Peyer's patch (tissue), 4 donors: ENCODE measurements at regions not wholly inside any gene's neighbourhood (a gene's known extent, or its start where the extent isn't known, plus 50 kb on each side); places are given as distances from the start of the nearest gene placed in this dataset.

ENCODE experiments used
- DNase-seq, 3 donors: peaks; one replicate each; pipeline ENCODE4 v3.0.0-alpha.2; 2017 to 2019
- H3K27ac ChIP-seq, 4 donors: fragments of 200-600 bp; sonication (generic); one replicate each; pipeline ENCODE4 v1.5.1; 2016 to 2019
- H3K27me3 ChIP-seq, 2 donors: fragments of 200-600 bp; sonication (generic); one replicate each; pipeline ENCODE4 v1.5.1; 2019
- H3K36me3 ChIP-seq, 3 donors: fragments of 200-600 bp; sonication (generic); one replicate each; pipeline ENCODE4 v1.5.1; 2016 to 2019
- H3K4me1 ChIP-seq, 4 donors: fragments of 200-600 bp; sonication (generic); one replicate each; pipeline ENCODE4 v1.5.1; 2016 to 2019
- H3K4me3 ChIP-seq, 4 donors: fragments of 200-600 bp; sonication (generic); 1 replicate in 3 of 4; 2 replicates in 1 of 4; pipeline ENCODE4 v1.5.1; 2016 to 2019; ENCODE audit warnings: mild to moderate bottlenecking in 1 of 4
- H3K9me3 ChIP-seq, 4 donors: fragments of 200-600 bp; sonication (generic); one replicate each; pipeline ENCODE4 v1.5.1; 2016 to 2019; ENCODE audit warnings: mild to moderate bottlenecking in 1 of 4
- POLR2A ChIP-seq, 2 donors: fragments of 450-650 bp; IDR thresholded peaks; one replicate each; pipeline ENCODE4 v1.5.1; 2017; ENCODE audit warnings: antibody characterized with exemption in 2 of 2, mild to moderate bottlenecking in 2 of 2, moderate library complexity in 2 of 2
- TF ChIP-seq, protein P1 (sequence below), 6 experiments: fragments of 450-650 bp in 4 of 6; fragments of 200-600 bp in 2 of 6; sonication (generic) in 1 of 6; IDR thresholded peaks; one replicate each; pipeline ENCODE4 v1.5.1; 2017 to 2019; ENCODE audit warnings: antibody characterized with exemption in 6 of 6, mild to moderate bottlenecking in 3 of 6, moderate library complexity in 1 of 6

DNA sequence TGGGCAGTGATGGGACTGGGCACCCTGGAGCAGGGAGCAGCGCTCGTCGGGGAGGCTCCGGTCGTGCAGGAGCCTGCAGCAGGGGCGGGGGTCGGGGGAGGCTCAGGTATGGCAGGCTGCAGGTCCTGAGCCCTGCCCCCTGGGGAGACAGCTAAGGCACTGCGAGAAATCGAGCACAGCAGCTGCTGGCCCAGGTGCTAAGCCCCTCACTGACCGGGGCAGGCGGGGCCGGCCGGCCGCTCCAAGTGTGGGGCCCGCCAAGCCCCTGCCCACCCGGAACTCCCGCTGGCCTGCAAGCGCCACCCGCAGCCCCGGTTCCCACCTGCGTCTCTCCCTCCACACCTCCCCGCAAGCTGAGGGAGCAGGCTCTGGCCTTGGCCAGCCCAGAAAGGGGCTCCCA lies 326.8 kb upstream of the TMTC1 start:
- Histone ChIP-seq H3K27me3 (no peaks in the 10 kb centered on the region), H3K4me3 (no peak overlapping the region), H3K4me1 (no peaks in the 10 kb centered on the region), H3K9me3 (no peaks in the 10 kb centered on the region), H3K36me3 (no peaks in the 10 kb centered on the region), H3K27ac (no peak overlapping the region)
- no peak for DNase-seq
- TF ChIP-seq, protein P1, sequence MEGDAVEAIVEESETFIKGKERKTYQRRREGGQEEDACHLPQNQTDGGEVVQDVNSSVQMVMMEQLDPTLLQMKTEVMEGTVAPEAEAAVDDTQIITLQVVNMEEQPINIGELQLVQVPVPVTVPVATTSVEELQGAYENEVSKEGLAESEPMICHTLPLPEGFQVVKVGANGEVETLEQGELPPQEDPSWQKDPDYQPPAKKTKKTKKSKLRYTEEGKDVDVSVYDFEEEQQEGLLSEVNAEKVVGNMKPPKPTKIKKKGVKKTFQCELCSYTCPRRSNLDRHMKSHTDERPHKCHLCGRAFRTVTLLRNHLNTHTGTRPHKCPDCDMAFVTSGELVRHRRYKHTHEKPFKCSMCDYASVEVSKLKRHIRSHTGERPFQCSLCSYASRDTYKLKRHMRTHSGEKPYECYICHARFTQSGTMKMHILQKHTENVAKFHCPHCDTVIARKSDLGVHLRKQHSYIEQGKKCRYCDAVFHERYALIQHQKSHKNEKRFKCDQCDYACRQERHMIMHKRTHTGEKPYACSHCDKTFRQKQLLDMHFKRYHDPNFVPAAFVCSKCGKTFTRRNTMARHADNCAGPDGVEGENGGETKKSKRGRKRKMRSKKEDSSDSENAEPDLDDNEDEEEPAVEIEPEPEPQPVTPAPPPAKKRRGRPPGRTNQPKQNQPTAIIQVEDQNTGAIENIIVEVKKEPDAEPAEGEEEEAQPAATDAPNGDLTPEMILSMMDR (IDR thresholded peaks at IDR 0.05) = no peak
- TF ChIP-seq POLR2A (IDR thresholded peaks at IDR 0.05) = no peak

DNA sequence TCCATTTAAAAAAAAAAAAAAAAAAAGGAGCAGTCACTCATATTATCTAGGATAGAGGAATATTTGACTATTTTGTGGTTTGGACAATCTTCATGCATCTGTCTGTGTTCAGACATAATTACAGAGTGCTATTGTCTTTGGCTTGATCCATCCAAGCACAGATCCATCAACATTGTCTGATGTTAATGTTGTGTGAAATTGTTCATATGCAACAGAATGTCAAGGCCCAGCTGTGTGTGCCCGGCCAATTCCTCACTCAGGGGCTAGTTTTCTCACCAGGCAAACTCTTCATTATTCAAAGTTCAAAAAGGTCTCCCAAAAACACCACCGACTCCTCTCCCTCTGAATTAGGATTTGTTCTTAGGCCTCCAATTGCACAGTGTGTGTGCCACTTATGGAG lies 324.9 kb upstream of the TMTC1 start:
- DNase-seq = no peak
- H3K27ac ChIP-seq = no peak overlapping the region
- H3K9me3 ChIP-seq = no peaks in the 10 kb centered on the region
- no peaks in the 10 kb centered on the region for H3K4me1 ChIP-seq
- H3K4me3 ChIP-seq = no peak overlapping the region
- no peaks in the 10 kb centered on the region for H3K36me3 ChIP-seq
- no peaks in the 10 kb centered on the region for H3K27me3 ChIP-seq
- TF ChIP-seq, protein P1 (IDR thresholded peaks at IDR 0.05) = no peak
- TF ChIP-seq POLR2A (IDR thresholded peaks at IDR 0.05) = no peak

DNA sequence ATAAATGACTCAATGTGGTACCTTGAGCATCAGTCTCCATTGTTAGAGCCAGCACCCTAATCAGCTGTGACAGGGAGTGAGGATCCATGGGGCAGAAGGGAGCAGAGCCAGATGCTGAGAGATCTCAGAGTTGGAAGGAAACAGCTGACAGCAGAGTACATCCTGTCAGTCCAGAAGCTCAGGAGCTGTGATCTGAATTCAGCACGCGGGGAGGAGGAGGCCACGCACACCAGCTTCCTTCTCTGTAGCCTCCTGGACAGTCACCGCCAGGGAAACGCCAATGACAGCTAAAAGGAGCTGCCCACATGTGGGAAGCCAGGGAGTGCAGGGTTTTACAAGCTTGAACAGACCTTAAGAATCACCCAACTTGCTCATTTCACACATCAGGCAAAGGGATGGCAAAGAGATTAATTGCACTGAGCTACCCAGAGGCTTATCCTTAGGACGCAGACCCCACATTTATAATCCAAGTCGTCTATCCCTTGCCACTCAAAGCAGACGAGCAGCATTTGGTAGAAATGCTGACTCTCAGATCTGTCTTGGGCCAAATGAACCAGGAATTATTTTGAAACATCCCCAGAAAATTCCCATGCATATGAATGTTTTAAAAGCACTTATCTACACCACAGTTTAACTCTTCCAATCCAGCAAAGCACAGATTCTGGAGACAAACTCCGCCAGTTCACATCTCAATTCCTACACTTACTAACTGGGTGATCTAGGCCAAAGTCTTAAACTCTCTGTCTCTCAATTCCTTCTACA lies 322.6 kb upstream of the TMTC1 start:
- TF ChIP-seq, protein P1 (IDR thresholded peaks at IDR 0.05) = no peak
- no peak for TF ChIP-seq POLR2A (IDR thresholded peaks at IDR 0.05)
- Histone ChIP-seq H3K27me3 (no peaks in the 10 kb centered on the region), H3K4me1 (no peaks in the 10 kb centered on the region), H3K9me3 (no peaks in the 10 kb centered on the region), H3K36me3 (no peaks in the 10 kb centered on the region), H3K27ac (no peak overlapping the region), H3K4me3 (no peak overlapping the region)
- no peak for DNase-seq

DNA sequence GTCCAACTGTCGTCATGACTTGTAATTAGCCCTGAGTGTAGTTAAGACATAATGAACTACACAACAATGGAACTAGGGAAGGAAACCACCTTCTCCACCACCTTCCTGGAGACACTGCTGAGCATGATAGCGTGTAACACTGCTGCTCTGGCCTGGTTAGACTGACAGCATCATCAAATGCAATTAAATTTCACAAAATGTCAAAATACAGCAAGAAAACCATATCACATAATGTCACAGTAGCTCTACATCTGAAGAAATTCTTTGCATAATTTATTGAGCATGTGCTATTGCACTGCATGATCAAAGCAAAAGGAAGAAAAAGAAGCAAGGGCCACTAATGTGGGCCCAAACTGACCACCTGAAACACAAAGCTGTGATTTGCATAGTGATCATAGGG lies 321.8 kb upstream of the TMTC1 start:
- H3K27me3 ChIP-seq = no peaks in the 10 kb centered on the region

DNA sequence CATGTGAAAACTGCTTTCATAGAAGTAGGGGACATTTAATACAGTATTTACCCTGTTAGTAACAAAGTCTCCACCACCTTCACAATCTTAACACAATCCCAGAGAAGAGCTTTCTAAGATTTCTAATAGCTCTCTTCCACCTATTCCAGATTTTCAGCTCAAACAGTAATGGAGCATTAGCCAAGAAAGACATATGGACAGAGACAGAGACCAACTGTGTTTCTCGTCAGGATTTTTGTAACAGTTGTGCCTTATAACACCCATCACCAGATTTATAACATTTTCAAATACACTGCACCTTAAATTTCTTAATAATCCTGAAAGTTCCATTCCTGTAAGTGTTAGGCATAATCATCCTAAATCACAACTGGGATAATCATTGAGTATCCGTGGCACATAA lies 321.2 kb upstream of the TMTC1 start:
- no peak for TF ChIP-seq POLR2A (IDR thresholded peaks at IDR 0.05)
- TF ChIP-seq, protein P1 (IDR thresholded peaks at IDR 0.05) = no peak
- Histone ChIP-seq H3K4me3 (no peak overlapping the region), H3K27me3 (no peaks in the 10 kb centered on the region), H3K9me3 (no peaks in the 10 kb centered on the region), H3K27ac (no peak overlapping the region), H3K36me3 (no peaks in the 10 kb centered on the region), H3K4me1 (no peaks in the 10 kb centered on the region)
- no peak for DNase-seq

More for the DNA sequence above, 321.8 kb upstream of the TMTC1 start:
- Histone ChIP-seq H3K4me1 (no peaks in the 10 kb centered on the region), H3K36me3 (no peaks in the 10 kb centered on the region), H3K9me3 (no peaks in the 10 kb centered on the region), H3K27ac (no peak overlapping the region), H3K4me3 (no peak overlapping the region)
- no peak for DNase-seq
- TF ChIP-seq POLR2A (IDR thresholded peaks at IDR 0.05) = no peak
- TF ChIP-seq, protein P1 (IDR thresholded peaks at IDR 0.05) = no peak
